PC-9 (cell line): ENCODE measurements at regions not wholly inside any gene's neighbourhood (a gene's known extent, or its start where the extent isn't known, plus 50 kb on each side); places are given as distances from the start of the nearest gene placed in this dataset.

Experiments used
- EZH2 ChIP-seq: fragments of 200-600 bp; sonication (generic); IDR thresholded peaks from 2 replicates; pipeline ENCODE4 v1.8.0; 2017; ENCODE audit warnings: antibody characterized with exemption, low read depth
- TF ChIP-seq, protein P1 (sequence below): fragments of 200-600 bp; sonication (generic); conservative IDR thresholded peaks from 2 replicates; pipeline ENCODE4 v1.6.1; 2017; ENCODE audit warnings: mixed run types, antibody characterized with exemption, mild to moderate bottlenecking, moderate library complexity

DNA sequence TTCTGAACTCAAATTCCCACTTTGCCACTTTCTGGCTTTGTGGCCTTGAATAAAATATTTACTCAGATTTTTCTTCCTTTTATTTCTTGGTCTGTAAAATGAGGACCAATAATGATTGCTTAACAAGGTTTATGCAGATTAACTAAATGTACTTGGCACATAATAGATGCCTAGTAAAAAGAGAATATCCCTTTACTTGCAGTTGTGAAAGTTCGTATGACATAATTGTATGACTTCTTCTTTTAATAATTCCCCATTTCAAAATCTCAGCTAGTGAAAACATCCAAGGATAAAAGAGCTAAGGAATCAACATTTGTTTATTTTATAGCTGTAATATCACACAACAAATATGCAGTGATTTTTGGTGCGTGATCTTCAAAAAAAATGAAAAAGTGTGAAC lies 215.6 kb upstream of the ATP2B1 start:
- TF ChIP-seq, protein P1, sequence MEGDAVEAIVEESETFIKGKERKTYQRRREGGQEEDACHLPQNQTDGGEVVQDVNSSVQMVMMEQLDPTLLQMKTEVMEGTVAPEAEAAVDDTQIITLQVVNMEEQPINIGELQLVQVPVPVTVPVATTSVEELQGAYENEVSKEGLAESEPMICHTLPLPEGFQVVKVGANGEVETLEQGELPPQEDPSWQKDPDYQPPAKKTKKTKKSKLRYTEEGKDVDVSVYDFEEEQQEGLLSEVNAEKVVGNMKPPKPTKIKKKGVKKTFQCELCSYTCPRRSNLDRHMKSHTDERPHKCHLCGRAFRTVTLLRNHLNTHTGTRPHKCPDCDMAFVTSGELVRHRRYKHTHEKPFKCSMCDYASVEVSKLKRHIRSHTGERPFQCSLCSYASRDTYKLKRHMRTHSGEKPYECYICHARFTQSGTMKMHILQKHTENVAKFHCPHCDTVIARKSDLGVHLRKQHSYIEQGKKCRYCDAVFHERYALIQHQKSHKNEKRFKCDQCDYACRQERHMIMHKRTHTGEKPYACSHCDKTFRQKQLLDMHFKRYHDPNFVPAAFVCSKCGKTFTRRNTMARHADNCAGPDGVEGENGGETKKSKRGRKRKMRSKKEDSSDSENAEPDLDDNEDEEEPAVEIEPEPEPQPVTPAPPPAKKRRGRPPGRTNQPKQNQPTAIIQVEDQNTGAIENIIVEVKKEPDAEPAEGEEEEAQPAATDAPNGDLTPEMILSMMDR, result no peak
- no peak for TF ChIP-seq EZH2
